ENCODE measurements at regions not wholly inside any gene's neighbourhood (a gene's known extent, or its start where the extent isn't known, plus 50 kb on each side); places are given as distances from the start of the nearest gene placed in this dataset.

DNA sequence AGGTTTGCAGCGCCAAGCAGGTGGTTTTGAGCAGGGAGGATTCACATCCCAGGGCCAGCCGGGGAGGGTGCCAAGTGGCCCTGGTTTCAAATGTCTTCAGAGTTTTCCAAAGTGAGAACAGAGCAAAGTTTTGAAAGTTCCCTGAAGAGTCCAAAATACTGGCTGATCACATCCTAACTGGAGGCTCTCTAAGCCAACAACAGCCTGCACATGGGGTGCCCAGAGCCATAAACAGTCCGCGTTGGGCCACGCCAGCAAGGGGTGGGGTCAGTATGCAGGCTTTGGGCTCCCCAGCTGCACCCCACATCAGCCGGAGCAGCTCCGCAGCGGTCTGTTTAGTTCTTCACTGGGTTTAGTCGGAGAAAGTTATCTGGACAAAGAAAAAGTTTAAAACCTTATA lies 150.9 kb downstream of the C16orf95 start:
- TF ChIP-seq, protein P1, sequence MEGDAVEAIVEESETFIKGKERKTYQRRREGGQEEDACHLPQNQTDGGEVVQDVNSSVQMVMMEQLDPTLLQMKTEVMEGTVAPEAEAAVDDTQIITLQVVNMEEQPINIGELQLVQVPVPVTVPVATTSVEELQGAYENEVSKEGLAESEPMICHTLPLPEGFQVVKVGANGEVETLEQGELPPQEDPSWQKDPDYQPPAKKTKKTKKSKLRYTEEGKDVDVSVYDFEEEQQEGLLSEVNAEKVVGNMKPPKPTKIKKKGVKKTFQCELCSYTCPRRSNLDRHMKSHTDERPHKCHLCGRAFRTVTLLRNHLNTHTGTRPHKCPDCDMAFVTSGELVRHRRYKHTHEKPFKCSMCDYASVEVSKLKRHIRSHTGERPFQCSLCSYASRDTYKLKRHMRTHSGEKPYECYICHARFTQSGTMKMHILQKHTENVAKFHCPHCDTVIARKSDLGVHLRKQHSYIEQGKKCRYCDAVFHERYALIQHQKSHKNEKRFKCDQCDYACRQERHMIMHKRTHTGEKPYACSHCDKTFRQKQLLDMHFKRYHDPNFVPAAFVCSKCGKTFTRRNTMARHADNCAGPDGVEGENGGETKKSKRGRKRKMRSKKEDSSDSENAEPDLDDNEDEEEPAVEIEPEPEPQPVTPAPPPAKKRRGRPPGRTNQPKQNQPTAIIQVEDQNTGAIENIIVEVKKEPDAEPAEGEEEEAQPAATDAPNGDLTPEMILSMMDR (IDR thresholded peaks at IDR 0.05; ENCODE audit: borderline replicate concordance, extremely low read depth, low read length, poor library complexity, severe bottlenecking): no peak
- TF ChIP-seq EZH2 (IDR thresholded peaks at IDR 0.05; ENCODE audit: borderline replicate concordance, low read depth, low read length, severe bottlenecking): no peak
